ENCODE measurements at regions not wholly inside any gene's neighbourhood (a gene's known extent, or its start where the extent isn't known, plus 50 kb on each side); places are given as distances from the start of the nearest gene placed in this dataset.

DNA sequence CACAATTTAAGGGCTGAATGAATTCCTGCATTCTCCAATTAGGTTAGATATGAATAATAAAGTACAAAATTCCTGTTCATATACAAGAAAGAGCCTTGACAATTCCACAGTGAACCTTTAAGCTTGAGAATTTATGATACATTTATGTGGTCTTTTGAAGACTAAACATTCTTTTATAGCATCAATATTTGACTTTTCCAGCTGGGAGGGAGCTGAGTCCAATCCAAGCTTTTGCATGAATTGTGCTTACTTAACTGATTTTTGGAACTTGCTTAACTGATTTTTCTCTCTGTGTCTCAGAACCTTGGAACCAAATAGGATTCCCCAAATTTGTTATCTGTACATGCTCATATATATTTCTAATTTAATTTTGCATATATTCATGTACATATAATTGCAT, 388.0 kb downstream of the TRIB2 start:
- Histone ChIP-seq H2AFZ (ENCODE audit: low read length) (no peak overlapping the region), H3K9me3 (ENCODE audit: control insufficient read depth, low read depth, low read length) (no peaks in the 10 kb centered on the region), H3K4ac (ENCODE audit: low read depth, low read length) (no peak overlapping the region), H3K27ac (ENCODE audit: insufficient read length, low read depth, low read length) (no peak overlapping the region), H4K8ac (replicated peaks; ENCODE audit: insufficient read length, low read depth, low read length) (no peak overlapping the region), H4K5ac (ENCODE audit: insufficient read length, low read depth, low read length) (no peak overlapping the region), H3K14ac (ENCODE audit: insufficient read depth, low read length) (no peak overlapping the region), H2BK15ac (ENCODE audit: low read depth, low read length) (no peak overlapping the region), H2AK5ac (ENCODE audit: insufficient read length, low read length) (no peak overlapping the region), H2BK20ac (ENCODE audit: low read depth, low read length, poor library complexity, severe bottlenecking) (no peak overlapping the region), H3K27me3 (ENCODE audit: insufficient read depth, low read length) (no peaks in the 10 kb centered on the region), H3K79me1 (ENCODE audit: insufficient read depth, low read depth, low read length, poor library complexity, severe bottlenecking) (no peaks in the 10 kb centered on the region), H3K56ac (ENCODE audit: insufficient read length, low read depth, low read length) (no peak overlapping the region), H3K18ac (ENCODE audit: insufficient read length, low read depth, low read length) (no peak overlapping the region), H4K20me1 (ENCODE audit: control insufficient read depth, insufficient read depth, insufficient read length) (no peaks in the 10 kb centered on the region), H3K4me1 (ENCODE audit: insufficient read depth, low read length) (no peaks in the 10 kb centered on the region), H2BK120ac (ENCODE audit: low read depth, low read length, poor library complexity, severe bottlenecking) (no peak overlapping the region), H2BK5ac (ENCODE audit: insufficient read length, low read length) (no peak overlapping the region), H3K23ac (ENCODE audit: insufficient read length, low read depth, low read length) (no peak overlapping the region), H3K79me2 (ENCODE audit: insufficient read depth, low read length) (no peaks in the 10 kb centered on the region), H2BK12ac (ENCODE audit: insufficient read length, low read depth, low read length) (no peak overlapping the region), H3K4me2 (ENCODE audit: insufficient read depth, insufficient read length, low read length) (no peak overlapping the region), H3T11ph (ENCODE audit: low read length) (no peak overlapping the region), H4K91ac (ENCODE audit: insufficient read length, low read depth, low read length) (no peak overlapping the region), H3K9ac (ENCODE audit: extremely low read depth, insufficient read length, low read length) (no peak overlapping the region), H3K23me2 (ENCODE audit: insufficient read length, low read depth, low read length, poor library complexity, severe bottlenecking) (no peaks in the 10 kb centered on the region)
- Mint-ChIP-seq H3K4me1 (no peaks in the 10 kb centered on the region), H3K4me3 (no peak overlapping the region), H3K27me3 (ENCODE audit: low read depth) (no peaks in the 10 kb centered on the region), H3K27ac (no peak overlapping the region), H3K9me3 (no peaks in the 10 kb centered on the region; a peak in 1 of 5 replicates), H3K36me3 (ENCODE audit: insufficient read depth in 1 of 3, low read depth in 3 of 3) (no peaks in the 10 kb centered on the region)
- TF ChIP-seq, protein P1, sequence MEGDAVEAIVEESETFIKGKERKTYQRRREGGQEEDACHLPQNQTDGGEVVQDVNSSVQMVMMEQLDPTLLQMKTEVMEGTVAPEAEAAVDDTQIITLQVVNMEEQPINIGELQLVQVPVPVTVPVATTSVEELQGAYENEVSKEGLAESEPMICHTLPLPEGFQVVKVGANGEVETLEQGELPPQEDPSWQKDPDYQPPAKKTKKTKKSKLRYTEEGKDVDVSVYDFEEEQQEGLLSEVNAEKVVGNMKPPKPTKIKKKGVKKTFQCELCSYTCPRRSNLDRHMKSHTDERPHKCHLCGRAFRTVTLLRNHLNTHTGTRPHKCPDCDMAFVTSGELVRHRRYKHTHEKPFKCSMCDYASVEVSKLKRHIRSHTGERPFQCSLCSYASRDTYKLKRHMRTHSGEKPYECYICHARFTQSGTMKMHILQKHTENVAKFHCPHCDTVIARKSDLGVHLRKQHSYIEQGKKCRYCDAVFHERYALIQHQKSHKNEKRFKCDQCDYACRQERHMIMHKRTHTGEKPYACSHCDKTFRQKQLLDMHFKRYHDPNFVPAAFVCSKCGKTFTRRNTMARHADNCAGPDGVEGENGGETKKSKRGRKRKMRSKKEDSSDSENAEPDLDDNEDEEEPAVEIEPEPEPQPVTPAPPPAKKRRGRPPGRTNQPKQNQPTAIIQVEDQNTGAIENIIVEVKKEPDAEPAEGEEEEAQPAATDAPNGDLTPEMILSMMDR (conservative IDR thresholded peaks at IDR 0.05): no peak
- no peak for DNase-seq
